BE2C (cell line): ENCODE measurements at regions not wholly inside any gene's neighbourhood (a gene's known extent, or its start where the extent isn't known, plus 50 kb on each side); places are given as distances from the start of the nearest gene placed in this dataset.

ENCODE experiments used
- DNase-seq: peaks from one replicate; pipeline ENCODE4 v3.0.0-alpha.2; 2020
- H3K27me3 ChIP-seq: fragments of 250-450 bp; sonication (Bioruptor Pico); 2 replicates; pipeline ENCODE4 v1.5.1; 2020; ENCODE audit warnings: mild to moderate bottlenecking
- H3K36me3 ChIP-seq: fragments of 250-450 bp; sonication (Bioruptor Pico); 2 replicates; pipeline ENCODE4 v1.5.1; 2020; ENCODE audit warnings: mild to moderate bottlenecking
- H3K4me1 ChIP-seq: fragments of 250-450 bp; sonication (Bioruptor Pico); 2 replicates; pipeline ENCODE4 v1.5.1; 2020
- H3K4me3 ChIP-seq: 2 replicates; pipeline ENCODE4 v1.5.1; 2011; ENCODE audit warnings: low read depth, low read length
- H3K9me3 ChIP-seq: fragments of 250-450 bp; sonication (Bioruptor Pico); 2 replicates; pipeline ENCODE4 v1.5.1; 2020
- TF ChIP-seq, protein P1 (sequence below): IDR thresholded peaks from 2 replicates; pipeline ENCODE4 v1.5.1; 2012; ENCODE audit warnings: mild to moderate bottlenecking, low read depth, low read length

DNA sequence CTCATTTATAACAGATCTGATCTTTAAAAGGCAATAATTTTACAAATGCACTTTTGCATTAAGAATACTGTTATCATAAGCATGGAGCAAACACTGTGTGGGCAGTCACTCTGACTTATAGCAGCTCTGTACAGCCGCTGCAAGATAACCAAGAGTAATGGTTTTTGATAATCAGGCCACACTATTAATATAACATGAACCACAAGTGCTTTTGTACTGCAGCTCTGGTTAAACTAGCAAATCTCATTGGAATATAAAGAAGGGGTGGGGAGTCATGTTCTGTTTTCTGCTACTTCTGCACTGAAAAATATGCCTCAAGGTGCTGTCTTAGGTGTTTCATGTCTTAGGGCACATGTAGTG, 357.4 kb downstream of the LMO4 start:
- H3K4me3 ChIP-seq: no peak overlapping the region
- no peaks in the 10 kb centered on the region for H3K9me3 ChIP-seq
- TF ChIP-seq, protein P1, sequence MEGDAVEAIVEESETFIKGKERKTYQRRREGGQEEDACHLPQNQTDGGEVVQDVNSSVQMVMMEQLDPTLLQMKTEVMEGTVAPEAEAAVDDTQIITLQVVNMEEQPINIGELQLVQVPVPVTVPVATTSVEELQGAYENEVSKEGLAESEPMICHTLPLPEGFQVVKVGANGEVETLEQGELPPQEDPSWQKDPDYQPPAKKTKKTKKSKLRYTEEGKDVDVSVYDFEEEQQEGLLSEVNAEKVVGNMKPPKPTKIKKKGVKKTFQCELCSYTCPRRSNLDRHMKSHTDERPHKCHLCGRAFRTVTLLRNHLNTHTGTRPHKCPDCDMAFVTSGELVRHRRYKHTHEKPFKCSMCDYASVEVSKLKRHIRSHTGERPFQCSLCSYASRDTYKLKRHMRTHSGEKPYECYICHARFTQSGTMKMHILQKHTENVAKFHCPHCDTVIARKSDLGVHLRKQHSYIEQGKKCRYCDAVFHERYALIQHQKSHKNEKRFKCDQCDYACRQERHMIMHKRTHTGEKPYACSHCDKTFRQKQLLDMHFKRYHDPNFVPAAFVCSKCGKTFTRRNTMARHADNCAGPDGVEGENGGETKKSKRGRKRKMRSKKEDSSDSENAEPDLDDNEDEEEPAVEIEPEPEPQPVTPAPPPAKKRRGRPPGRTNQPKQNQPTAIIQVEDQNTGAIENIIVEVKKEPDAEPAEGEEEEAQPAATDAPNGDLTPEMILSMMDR: no peak
- no peaks in the 10 kb centered on the region for H3K36me3 ChIP-seq
- no peaks in the 10 kb centered on the region for H3K27me3 ChIP-seq
- DNase-seq: no peak
- no peaks in the 10 kb centered on the region for H3K4me1 ChIP-seq

DNA sequence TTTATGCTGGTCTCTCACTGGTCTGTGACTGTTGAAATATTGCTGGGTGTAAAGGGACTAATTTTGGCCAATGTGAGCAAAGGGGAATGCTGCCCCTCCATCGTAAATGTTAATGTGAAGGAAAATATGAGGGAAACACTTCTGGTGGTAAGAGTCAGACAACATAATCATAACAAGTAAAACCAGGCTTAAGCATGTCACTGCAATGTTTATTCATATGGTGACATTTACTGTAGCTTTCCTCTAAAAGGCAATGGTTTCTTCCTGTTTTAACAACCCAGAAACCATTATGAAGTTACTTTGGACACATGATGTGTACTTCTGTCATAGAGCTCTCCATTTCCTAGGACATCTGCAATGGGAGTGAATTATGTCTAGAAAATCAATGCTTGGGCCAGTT, 358.0 kb downstream of the LMO4 start:
- no peak for DNase-seq
- TF ChIP-seq, protein P1: no peak
- Histone ChIP-seq H3K4me1 (no peaks in the 10 kb centered on the region), H3K9me3 (no peaks in the 10 kb centered on the region), H3K4me3 (no peak overlapping the region), H3K36me3 (no peaks in the 10 kb centered on the region), H3K27me3 (no peaks in the 10 kb centered on the region)

DNA sequence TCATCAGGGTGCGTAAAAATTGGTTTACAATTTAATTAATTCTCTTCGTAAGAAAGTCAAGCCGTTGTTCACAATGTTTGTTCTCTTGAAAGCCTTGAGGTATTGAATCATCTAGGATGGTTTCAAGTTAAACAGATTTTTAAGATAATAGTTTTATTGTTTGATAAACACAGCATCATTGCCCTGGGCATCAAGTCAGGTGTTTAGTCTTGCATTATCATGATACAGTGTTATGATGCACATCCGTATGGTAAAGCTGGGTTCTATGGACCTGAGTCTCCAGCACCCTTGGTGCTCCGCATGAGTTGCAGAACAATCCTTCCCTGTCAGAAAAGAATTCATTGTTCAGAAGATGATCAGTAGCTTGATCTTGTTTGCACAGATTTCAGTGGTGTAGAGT, 359.5 kb downstream of the LMO4 start:
- TF ChIP-seq, protein P1: no peak
- DNase-seq: no peak
- Histone ChIP-seq H3K36me3 (no peaks in the 10 kb centered on the region), H3K27me3 (no peaks in the 10 kb centered on the region), H3K9me3 (no peaks in the 10 kb centered on the region), H3K4me1 (no peaks in the 10 kb centered on the region), H3K4me3 (no peak overlapping the region)

DNA sequence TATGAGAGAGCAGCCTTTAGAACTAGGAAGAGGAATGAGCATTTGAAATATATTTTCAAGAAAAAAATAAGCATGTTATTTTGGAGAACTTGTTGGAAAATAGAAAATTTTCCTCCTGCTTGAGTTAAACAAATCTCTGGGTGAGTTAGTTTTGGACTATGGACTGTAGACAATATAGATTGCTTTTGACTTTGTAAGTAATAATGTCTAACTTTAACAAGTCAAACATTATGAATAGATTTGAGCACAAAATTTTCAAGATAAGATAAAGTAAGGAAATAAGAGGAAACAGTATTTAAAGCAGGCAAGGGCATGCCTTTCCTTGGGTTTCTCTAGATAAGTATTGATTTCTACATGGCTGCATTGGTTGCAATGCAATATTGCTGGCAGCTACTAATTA, 360.8 kb downstream of the LMO4 start:
- no peak overlapping the region for H3K4me3 ChIP-seq
- TF ChIP-seq, protein P1: no peak
- no peaks in the 10 kb centered on the region for H3K4me1 ChIP-seq
- no peaks in the 10 kb centered on the region for H3K27me3 ChIP-seq
- H3K9me3 ChIP-seq: no peaks in the 10 kb centered on the region
- DNase-seq: no peak
- no peaks in the 10 kb centered on the region for H3K36me3 ChIP-seq

DNA sequence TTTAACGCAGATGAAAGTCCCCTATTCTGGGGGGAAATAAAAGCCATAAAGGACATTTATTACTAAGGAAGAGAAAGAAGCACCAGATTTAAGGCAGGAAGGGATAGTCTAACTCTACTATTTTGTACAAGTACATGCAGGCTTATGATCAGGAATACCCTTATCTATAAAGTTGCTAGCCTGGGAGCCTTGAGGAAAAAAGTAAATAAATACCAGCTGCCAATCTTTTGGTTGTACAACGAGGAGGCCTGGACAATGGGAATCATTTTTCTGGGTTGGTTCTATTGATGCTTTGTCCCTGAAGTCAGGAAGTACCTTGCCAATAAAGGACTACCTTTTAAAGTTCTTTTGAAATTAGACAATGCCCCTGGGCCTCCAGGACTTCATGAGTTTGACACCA, 367.8 kb downstream of the LMO4 start:
- Histone ChIP-seq H3K36me3 (no peaks in the 10 kb centered on the region), H3K9me3 (no peaks in the 10 kb centered on the region), H3K4me3 (no peak overlapping the region), H3K4me1 (no peaks in the 10 kb centered on the region), H3K27me3 (no peaks in the 10 kb centered on the region)
- no peak for DNase-seq
- TF ChIP-seq, protein P1: no peak

DNA sequence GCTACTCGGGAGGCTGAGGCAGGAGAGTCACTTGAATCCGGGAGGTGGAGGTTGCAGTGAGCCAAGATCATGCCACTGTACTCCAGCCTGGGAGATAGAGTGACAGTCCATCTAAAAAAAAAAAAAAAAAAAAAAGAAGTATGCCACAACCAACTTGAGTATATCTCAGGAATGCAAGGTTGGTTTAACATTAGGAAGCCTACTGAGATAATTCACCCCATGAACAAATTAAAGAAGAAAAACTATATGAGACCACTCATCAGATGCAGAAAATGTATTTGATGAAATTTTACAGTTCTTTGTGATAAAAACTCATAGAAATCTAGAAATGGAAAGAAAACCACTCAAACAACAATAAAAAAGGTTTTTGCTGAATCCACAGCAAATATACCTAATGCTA, 373.8 kb downstream of the LMO4 start:
- no peak overlapping the region for H3K4me3 ChIP-seq
- H3K27me3 ChIP-seq: no peaks in the 10 kb centered on the region
- TF ChIP-seq, protein P1: no peak
- H3K36me3 ChIP-seq: no peaks in the 10 kb centered on the region
- no peak for DNase-seq
- no peaks in the 10 kb centered on the region for H3K4me1 ChIP-seq
- no peaks in the 10 kb centered on the region for H3K9me3 ChIP-seq
